ENCODE measurements at regions not wholly inside any gene's neighbourhood (a gene's known extent, or its start where the extent isn't known, plus 50 kb on each side); places are given as distances from the start of the nearest gene placed in this dataset.

- TF ChIP-seq CTCF (IDR thresholded peaks at IDR 0.05; ENCODE audit: insufficient read depth, low read length) (no peak), POLR2AphosphoS5 (IDR thresholded peaks at IDR 0.05; ENCODE audit: low read depth) (no peak), REST (IDR thresholded peaks at IDR 0.05; ENCODE audit: insufficient replicate concordance, low read depth) (no peak), SPI1 (IDR thresholded peaks at IDR 0.05; ENCODE audit: borderline replicate concordance, low read depth) (no peak)
Observed at GRCh38 chr13:67776151-67776550, 546.0 kb upstream of the PCDH9 start.

Measured in HL-60 (cell line).